ENCODE measurements at regions not wholly inside any gene's neighbourhood (a gene's known extent, or its start where the extent isn't known, plus 50 kb on each side); places are given as distances from the start of the nearest gene placed in this dataset.

DNA sequence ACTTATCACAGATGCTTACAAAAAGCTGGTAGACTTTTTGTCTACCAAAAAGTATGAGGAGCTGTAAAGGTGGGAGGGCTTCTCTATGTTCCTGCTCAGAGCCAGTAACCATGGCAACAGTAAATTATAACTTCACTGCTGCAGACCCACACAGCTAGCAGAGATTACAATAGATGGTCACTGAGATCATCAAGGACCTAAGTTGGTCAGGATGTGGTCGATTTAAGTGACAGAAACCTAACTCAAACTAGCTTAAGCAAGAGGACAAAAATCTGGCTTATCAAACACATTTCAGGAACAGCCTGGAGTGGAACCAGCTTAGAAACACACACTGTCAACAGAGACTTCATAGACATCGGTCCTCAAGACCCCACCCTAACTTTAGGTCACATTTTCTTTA, 113.4 kb upstream of the ATP1A1 start:
- no peak for DNase-seq (ENCODE audit: low read depth, low spot score)
- H3K4me3 ChIP-seq (ENCODE audit: low read length): no peak overlapping the region

GRCh38 chr1:116260115-116260514, 112.9 kb upstream of the ATP1A1 start:
- no peak for DNase-seq (ENCODE audit: low read depth, low spot score)
- H3K4me3 ChIP-seq (ENCODE audit: low read length): no peak overlapping the region

- no peak for DNase-seq (ENCODE audit: low read depth, low spot score)
- H3K4me3 ChIP-seq (ENCODE audit: low read length): no peak overlapping the region
Measured at GRCh38 chr1:116260621-116261020, 112.4 kb upstream of the ATP1A1 start.

DNA sequence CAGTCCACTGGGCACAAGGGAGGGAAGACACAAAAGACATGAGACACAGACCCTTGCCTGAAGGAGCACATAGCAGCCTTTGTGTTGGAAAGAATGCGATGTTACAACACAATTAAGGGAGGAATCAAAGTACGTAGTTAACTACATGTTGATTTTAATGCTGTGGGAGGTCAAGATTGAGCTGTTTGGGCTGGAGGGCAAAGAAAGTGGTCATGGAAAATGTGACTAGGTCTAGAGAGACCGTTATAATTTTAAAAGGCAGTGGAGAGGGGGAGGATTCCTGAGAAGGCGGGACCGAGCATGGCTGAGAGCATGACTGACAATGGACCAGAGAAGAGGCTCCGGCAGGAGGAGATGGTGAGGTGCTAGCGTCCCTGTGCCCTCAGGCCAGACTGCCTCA, 111.8 kb upstream of the ATP1A1 start:
- DNase-seq (ENCODE audit: low read depth, low spot score): no peak
- no peak overlapping the region for H3K4me3 ChIP-seq (ENCODE audit: low read length)

GRCh38 chr1:116262207-116262994, 110.6 kb upstream of the ATP1A1 start:
- H3K4me3 ChIP-seq (ENCODE audit: low read length): no peak overlapping the region
- no peak for DNase-seq (ENCODE audit: low read depth, low spot score)

- H3K4me3 ChIP-seq (ENCODE audit: low read length): no peak overlapping the region
Measured at GRCh38 chr1:116262995-116263385, 110.1 kb upstream of the ATP1A1 start.

DNA sequence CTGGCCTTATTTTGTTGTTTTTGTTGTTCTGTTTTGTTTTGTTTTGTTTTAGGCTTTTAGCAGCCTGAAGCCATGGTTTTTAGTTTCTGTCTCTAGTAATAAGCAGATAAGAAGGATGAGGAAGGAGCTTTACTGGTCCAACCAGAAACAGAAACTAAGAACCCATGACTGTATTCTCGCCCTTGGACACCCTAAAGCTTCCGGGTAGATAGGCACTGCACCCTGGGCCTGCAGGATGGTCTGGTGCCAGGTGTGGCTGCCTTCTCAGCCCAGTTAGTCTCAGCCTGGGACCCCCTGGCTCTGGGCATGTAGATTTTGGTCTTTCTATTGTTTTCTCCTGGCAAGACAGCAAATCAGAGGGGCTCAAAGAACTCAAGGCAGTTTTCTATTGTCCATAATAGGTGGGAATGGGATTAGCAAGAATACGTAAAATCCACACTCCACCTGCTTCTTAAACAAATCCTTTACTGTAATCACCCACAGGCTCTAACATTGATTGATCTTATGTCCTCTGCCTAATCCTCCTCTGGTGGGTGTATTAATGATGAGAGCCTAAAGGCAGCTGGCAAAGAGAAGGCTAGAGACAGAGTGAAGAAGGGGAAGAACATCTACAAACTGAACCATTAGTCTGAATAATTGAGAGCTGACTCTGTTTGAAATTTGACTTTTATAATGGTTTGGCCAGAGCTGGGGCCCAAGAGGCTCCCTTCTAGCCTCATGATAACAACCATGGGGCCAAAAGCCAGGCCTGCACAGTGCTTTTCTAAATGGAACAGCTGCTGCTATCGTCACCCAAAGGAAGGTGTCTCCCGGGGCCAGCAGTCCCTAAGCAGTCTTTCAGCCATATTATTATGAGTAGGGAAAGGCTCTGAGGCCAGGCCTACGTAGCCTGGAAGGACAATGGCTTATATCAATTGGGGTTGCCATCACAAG, 106.8 kb upstream of the ATP1A1 start:
- DNase-seq (ENCODE audit: low read depth, low spot score): no peak
- H3K4me3 ChIP-seq (ENCODE audit: low read length): no peak overlapping the region

More at GRCh38 chr1:116262995-116263385, 110.1 kb upstream of the ATP1A1 start:
- DNase-seq (ENCODE audit: low read depth, low spot score): no peak

DNA sequence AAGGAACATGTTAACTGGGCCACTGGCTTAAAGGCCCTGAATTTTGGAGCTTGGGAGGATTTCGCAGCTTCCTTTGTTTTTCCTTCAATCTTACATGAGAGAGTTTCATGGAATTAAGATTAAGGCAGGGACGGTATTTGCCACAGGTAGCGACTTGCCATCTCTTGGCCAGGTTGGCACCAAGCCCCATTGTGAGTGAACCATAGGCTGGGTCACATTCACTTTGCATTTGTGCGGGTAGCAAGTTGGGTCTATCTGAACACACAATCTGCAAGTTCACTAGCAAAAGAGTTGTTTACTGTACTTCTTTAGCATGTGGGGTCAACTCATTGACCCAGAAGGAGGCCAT, 106.2 kb upstream of the ATP1A1 start:
- no peak overlapping the region for H3K4me3 ChIP-seq (ENCODE audit: low read length)
- no peak for DNase-seq (ENCODE audit: low read depth, low spot score)

GRCh38 chr1:116268211-116268610, 104.8 kb upstream of the ATP1A1 start:
- no peak overlapping the region for H3K4me3 ChIP-seq (ENCODE audit: low read length)
- no peak for DNase-seq (ENCODE audit: low read depth, low spot score)

DNA sequence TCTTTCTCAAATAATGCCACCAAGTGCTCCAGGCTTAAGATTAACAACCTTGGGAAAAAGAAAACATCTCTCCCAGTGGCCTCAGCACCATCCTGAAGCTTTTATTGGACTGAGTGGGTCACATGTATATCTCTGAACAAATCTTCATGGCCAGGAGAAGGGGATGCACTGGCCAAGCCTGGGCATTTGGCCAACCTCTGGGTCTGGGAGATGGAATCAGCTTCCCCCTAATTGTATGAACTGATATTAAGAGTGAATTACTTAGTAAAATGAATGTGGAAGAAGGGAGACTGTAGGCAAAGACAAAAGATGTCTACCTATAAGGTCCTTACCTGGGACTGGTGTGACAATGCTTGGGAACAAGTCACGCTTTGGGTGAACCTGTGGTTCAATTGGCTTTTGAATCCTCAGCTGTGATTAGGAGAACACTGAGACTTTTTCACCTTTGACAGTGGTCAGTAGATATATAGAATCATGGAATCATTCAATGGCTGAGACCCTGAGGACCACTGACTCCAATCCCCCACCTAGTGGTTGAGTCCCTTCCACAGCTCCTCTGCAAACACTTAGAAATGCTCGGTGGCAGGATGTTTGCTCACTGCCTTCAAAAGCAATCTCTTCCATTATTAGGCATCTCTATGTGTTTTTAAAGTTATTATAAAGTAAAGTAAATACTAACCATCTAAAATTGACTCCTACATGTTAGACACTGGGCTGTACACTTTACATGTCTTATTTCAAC, 102.6 kb upstream of the ATP1A1 start:
- no peak for DNase-seq (ENCODE audit: low read depth, low spot score)
- H3K4me3 ChIP-seq (ENCODE audit: low read length): no peak overlapping the region

DNA sequence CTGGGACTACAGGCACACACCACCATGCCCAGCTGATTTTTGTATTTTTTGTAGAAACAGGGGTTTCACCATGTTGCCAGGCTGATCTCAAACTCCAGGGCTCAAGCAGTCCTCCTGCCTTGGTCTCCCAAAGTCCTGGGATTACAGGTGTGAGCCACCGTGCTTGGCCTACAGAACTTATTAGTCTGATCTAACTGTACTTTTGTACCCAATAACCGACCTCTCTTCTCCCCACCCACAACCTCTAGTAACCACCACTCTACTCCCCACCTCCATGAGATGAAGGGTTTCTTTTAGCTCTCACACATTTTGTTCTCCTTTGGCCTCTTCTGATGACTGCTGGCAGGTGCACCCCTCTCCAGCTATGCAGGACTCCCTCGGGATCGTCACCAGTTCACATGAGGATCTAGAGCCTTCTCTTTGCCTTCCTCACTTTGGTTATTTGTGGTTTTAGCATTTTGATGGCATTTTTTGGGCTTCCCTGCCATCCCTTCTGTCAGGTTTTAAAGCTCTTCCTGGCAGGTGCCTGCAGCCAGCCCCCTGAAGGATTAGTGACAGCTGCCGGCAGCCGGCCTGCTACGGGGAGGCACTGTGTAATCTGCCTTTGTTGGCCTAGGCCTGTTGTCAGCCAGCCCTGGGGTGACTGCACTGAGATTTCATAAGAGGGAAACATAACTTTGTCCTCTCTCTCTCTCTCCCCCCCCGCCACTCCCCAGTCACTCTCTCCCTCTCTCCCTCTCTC, 99.8 kb upstream of the ATP1A1 start:
- no peak for DNase-seq (ENCODE audit: low read depth, low spot score)
- H3K4me3 ChIP-seq (ENCODE audit: low read length): no peak overlapping the region

GRCh38 chr1:116276532-116276931, 96.5 kb upstream of the ATP1A1 start:
- H3K4me3 ChIP-seq (ENCODE audit: low read length): no peak overlapping the region
- DNase-seq (ENCODE audit: low read depth, low spot score): no peak

DNA sequence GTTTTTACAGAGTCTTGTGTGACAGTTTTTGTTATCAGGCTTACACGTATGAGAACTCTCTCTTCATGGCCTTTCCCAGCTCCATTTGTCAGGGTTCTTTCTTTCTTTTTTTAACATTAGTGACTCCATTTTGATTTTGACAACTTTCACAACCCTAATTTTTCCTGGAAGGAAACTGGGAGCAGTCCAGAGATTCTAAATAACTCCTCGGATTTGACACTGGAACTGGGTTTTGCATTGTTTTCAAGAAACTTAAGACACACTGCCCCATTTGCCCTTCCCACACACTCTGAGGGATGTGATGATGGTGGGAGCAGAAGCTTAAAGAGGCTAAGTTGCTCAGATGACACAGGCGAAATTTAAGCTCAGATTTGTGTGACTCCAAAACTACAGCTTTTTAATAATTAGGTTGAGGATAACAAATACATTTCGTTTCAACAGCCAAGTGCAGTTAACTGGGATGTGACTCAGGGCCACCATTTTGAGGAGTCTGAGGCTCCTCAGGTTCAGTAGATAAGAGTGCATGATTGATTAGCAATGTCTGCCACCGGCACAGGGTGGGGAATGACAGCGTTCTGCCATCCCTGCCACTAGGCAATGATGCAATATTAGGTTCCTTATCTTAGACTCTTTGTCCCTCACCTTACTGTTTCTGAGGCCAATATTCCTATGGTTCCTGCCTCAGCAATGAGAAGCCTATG, 95.1 kb upstream of the ATP1A1 start:
- no peak overlapping the region for H3K4me3 ChIP-seq (ENCODE audit: low read length)
- no peak for DNase-seq (ENCODE audit: low read depth, low spot score)

- DNase-seq (ENCODE audit: low read depth, low spot score): no peak
- H3K4me3 ChIP-seq (ENCODE audit: low read length): no peak overlapping the region
Measured at GRCh38 chr1:116278541-116278866, 94.5 kb upstream of the ATP1A1 start.

DNA sequence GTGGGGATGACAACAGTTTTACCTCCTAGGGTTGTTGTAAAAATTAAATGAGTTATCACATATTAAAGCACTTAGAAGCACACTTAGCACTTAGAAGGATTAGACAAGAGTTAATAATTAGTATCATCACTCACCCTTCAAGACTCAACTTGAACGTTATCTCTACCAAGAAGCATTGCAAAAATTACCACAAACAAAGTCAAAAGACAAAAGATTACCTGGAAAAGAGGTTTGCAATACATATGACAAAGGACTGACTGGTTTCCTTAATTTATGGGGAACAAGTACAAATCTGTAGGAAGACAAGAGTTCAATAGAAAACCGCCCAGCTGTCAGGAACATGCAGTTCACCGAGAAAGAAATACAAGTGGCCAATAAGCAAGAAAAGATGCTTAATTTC, 93.3 kb upstream of the ATP1A1 start:
- H3K4me3 ChIP-seq (ENCODE audit: low read length): no peak overlapping the region
- DNase-seq (ENCODE audit: low read depth, low spot score): no peak

DNA sequence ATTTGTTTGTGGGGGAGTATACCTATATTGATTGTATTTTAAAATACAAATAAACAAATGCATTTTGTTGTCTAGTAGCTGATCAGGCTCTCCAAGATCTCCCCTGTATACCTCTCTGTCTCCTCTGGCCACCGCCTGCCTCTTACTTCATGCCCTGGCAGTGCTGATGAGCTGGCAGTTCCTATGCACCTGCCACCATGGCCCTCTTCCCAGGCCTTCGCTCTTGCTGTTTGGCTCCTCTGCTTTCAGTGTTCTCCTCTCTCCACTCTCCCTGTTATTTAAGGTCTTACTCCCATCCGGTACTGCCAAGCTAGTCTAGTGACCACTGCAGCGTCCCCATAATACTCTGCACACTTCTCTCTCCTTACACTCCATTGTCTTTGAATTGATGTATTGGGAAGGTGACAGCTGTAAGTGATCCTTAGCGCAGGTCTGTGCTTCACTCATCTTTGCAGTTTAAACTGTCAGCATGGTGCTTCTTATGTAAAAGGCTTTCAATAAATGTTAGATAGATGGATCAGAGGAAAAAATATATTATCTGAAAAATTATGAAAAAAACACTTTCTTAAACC, 88.1 kb upstream of the ATP1A1 start:
- DNase-seq (ENCODE audit: low read depth, low spot score): no peak
- H3K4me3 ChIP-seq (ENCODE audit: low read length): no peak overlapping the region

- H3K4me3 ChIP-seq (ENCODE audit: low read length): no peak overlapping the region
- no peak for DNase-seq (ENCODE audit: low read depth, low spot score)
Measured at GRCh38 chr1:116286541-116286971, 86.5 kb upstream of the ATP1A1 start.
